Large intestine (tissue), 3 donors: ENCODE measurements at regions not wholly inside any gene's neighbourhood (a gene's known extent, or its start where the extent isn't known, plus 50 kb on each side); places are given as distances from the start of the nearest gene placed in this dataset.
"Not testable (repeated sequence)": the region's sequence is repeated elsewhere in the genome, so short reads cannot be mapped to it uniquely, and the experiment has no call there.

Source experiments
- DNase-seq, 2 donors: peaks; one replicate each; pipeline versions ENCODE4 v3.0.0 to v3.0.0-alpha.2; 2013
- H3K27ac ChIP-seq: one replicate; pipeline ENCODE4 v1.5.1; 2013; ENCODE audit warnings: low read length
- H3K27me3 ChIP-seq: 2 replicates; pipeline ENCODE4 v1.6.1; 2013; ENCODE audit warnings: low read length; ENCODE audit not compliant: control insufficient read depth, insufficient read depth
- H3K36me3 ChIP-seq: 2 replicates; pipeline ENCODE4 v1.6.1; 2013; ENCODE audit warnings: low read length; ENCODE audit not compliant: control insufficient read depth, insufficient read depth
- H3K4me1 ChIP-seq: one replicate; pipeline ENCODE4 v1.6.1; 2013; ENCODE audit warnings: low read length; ENCODE audit not compliant: control insufficient read depth, insufficient read depth
- H3K4me3 ChIP-seq: one replicate; pipeline ENCODE4 v1.5.1; 2013; ENCODE audit warnings: low read length
- H3K9me3 ChIP-seq: one replicate; pipeline ENCODE4 v1.6.1; 2013; ENCODE audit warnings: mild to moderate bottlenecking, low read depth, low read length, moderate library complexity; ENCODE audit not compliant: control insufficient read depth
- WGBS: methylation state at CpG from one replicate; pipeline ENCODE4 v1.1.5; 2013; ENCODE audit warnings: low lambda C conversion rate; ENCODE audit not compliant: insufficient coverage; 5-methylcytosine and 5-hydroxymethylcytosine counted together

- H3K36me3 ChIP-seq, result no peaks in the 10 kb centered on the region
- no peak overlapping the region for H3K4me3 ChIP-seq
- H3K27me3 ChIP-seq, result no peaks in the 10 kb centered on the region
- H3K9me3 ChIP-seq, result no peaks in the 10 kb centered on the region
- no peaks in the 10 kb centered on the region for H3K4me1 ChIP-seq
- H3K27ac ChIP-seq, result no peak overlapping the region
- no CpG with 5 or more reads among the region's 1 CpG for WGBS
- no peak for DNase-seq
Observed at GRCh38 chr5:162256711-162257110, 189.1 kb downstream of the GABRG2 start.

GRCh38 chr5:162268694-162269481 lies 201.3 kb downstream of the GABRG2 start:
- 70% methylated on average over 2 of the region's 12 CpGs for WGBS
- Histone ChIP-seq H3K4me3 (no peak overlapping the region), H3K4me1 (no peaks in the 10 kb centered on the region), H3K36me3 (no peaks in the 10 kb centered on the region), H3K27ac (no peak overlapping the region), H3K27me3 (no peaks in the 10 kb centered on the region), H3K9me3 (no peaks in the 10 kb centered on the region)
- DNase-seq, result no peak

GRCh38 chr5:162272417-162272816 lies 204.8 kb downstream of the GABRG2 start:
- H3K9me3 ChIP-seq, result no peaks in the 10 kb centered on the region
- WGBS, result no CpG with 5 or more reads among the region's 1 CpG
- H3K27ac ChIP-seq, result no peak overlapping the region
- no peak for DNase-seq
- H3K4me1 ChIP-seq, result no peaks in the 10 kb centered on the region
- H3K4me3 ChIP-seq, result no peak overlapping the region
- H3K27me3 ChIP-seq, result no peaks in the 10 kb centered on the region
- H3K36me3 ChIP-seq, result no peaks in the 10 kb centered on the region

GRCh38 chr5:162274679-162275078 lies 207.1 kb downstream of the GABRG2 start:
- Histone ChIP-seq H3K4me1 (no peaks in the 10 kb centered on the region), H3K27ac (no peak overlapping the region), H3K9me3 (no peaks in the 10 kb centered on the region), H3K27me3 (no peaks in the 10 kb centered on the region), H3K36me3 (no peaks in the 10 kb centered on the region), H3K4me3 (no peak overlapping the region)
- no peak for DNase-seq

GRCh38 chr5:162275387-162275786 lies 207.8 kb downstream of the GABRG2 start:
- not testable (repeated sequence) for DNase-seq, H3K27me3 ChIP-seq, H3K4me3 ChIP-seq, H3K9me3 ChIP-seq, H3K36me3 ChIP-seq, H3K4me1 ChIP-seq, H3K27ac ChIP-seq
- WGBS, result 40% methylated on average over 1 of the region's 4 CpGs

- Histone ChIP-seq H3K27me3 (no peaks in the 10 kb centered on the region), H3K9me3 (no peaks in the 10 kb centered on the region), H3K36me3 (no peaks in the 10 kb centered on the region), H3K4me3 (no peak overlapping the region), H3K27ac (no peak overlapping the region), H3K4me1 (no peaks in the 10 kb centered on the region)
- no peak for DNase-seq
- WGBS, result no CpG with 5 or more reads among the region's 1 CpG
Observed at GRCh38 chr5:162282191-162282590, 214.6 kb downstream of the GABRG2 start.

GRCh38 chr5:162283609-162284008 lies 216.0 kb downstream of the GABRG2 start:
- no peak overlapping the region for H3K4me3 ChIP-seq
- H3K4me1 ChIP-seq, result no peaks in the 10 kb centered on the region
- no peaks in the 10 kb centered on the region for H3K27me3 ChIP-seq
- DNase-seq, result no peak
- no peak overlapping the region for H3K27ac ChIP-seq
- no peaks in the 10 kb centered on the region for H3K36me3 ChIP-seq
- 0% methylated on average over 1 of the region's 1 CpG for WGBS
- H3K9me3 ChIP-seq, result no peaks in the 10 kb centered on the region

- Histone ChIP-seq H3K27me3 (no peaks in the 10 kb centered on the region), H3K4me3 (no peak overlapping the region), H3K4me1 (no peaks in the 10 kb centered on the region), H3K27ac (no peak overlapping the region), H3K9me3 (no peaks in the 10 kb centered on the region), H3K36me3 (no peaks in the 10 kb centered on the region)
- no peak for DNase-seq
- WGBS, result 0% methylated on average over 1 of the region's 4 CpGs
Observed at GRCh38 chr5:162288647-162289296, 221.2 kb downstream of the GABRG2 start.

GRCh38 chr5:162289489-162289888 lies 221.9 kb downstream of the GABRG2 start:
- no peak for DNase-seq
- no CpG with 5 or more reads among the region's 2 CpGs for WGBS
- H3K9me3 ChIP-seq, result no peaks in the 10 kb centered on the region
- H3K4me3 ChIP-seq, result no peak overlapping the region
- H3K36me3 ChIP-seq, result no peaks in the 10 kb centered on the region
- H3K27ac ChIP-seq, result no peak overlapping the region
- H3K4me1 ChIP-seq, result no peaks in the 10 kb centered on the region
- H3K27me3 ChIP-seq, result no peaks in the 10 kb centered on the region

- Histone ChIP-seq H3K27me3 (no peaks in the 10 kb centered on the region), H3K4me1 (no peaks in the 10 kb centered on the region), H3K9me3 (no peaks in the 10 kb centered on the region), H3K36me3 (no peaks in the 10 kb centered on the region), H3K4me3 (no peak overlapping the region), H3K27ac (no peak overlapping the region)
- no CpG with 5 or more reads among the region's 2 CpGs for WGBS
- no peak for DNase-seq
Observed at GRCh38 chr5:162299793-162300192, 232.2 kb downstream of the GABRG2 start.

GRCh38 chr5:162301356-162301755 lies 233.8 kb downstream of the GABRG2 start:
- Histone ChIP-seq H3K27me3 (no peaks in the 10 kb centered on the region), H3K36me3 (no peaks in the 10 kb centered on the region), H3K27ac (no peak overlapping the region), H3K4me3 (no peak overlapping the region), H3K9me3 (no peaks in the 10 kb centered on the region), H3K4me1 (no peaks in the 10 kb centered on the region)
- no peak for DNase-seq
